GM18873 (cell line): ENCODE measurements at regions not wholly inside any gene's neighbourhood (a gene's known extent, or its start where the extent isn't known, plus 50 kb on each side); places are given as distances from the start of the nearest gene placed in this dataset.

ENCODE experiments used
- ATAC-seq: cut with Tn5 transposase; IDR thresholded peaks from one replicate; pipeline ENCODE4 v1.9.1; 2021; ENCODE audit warnings: mild to moderate bottlenecking, moderate library complexity, moderate number of reproducible peaks; ENCODE audit not compliant: unreplicated experiment, low FRiP score

- no peak for ATAC-seq
These were observed 806.3 kb upstream of the ARPP21 start for GRCh38 chr3:34832865-34833508.

DNA sequence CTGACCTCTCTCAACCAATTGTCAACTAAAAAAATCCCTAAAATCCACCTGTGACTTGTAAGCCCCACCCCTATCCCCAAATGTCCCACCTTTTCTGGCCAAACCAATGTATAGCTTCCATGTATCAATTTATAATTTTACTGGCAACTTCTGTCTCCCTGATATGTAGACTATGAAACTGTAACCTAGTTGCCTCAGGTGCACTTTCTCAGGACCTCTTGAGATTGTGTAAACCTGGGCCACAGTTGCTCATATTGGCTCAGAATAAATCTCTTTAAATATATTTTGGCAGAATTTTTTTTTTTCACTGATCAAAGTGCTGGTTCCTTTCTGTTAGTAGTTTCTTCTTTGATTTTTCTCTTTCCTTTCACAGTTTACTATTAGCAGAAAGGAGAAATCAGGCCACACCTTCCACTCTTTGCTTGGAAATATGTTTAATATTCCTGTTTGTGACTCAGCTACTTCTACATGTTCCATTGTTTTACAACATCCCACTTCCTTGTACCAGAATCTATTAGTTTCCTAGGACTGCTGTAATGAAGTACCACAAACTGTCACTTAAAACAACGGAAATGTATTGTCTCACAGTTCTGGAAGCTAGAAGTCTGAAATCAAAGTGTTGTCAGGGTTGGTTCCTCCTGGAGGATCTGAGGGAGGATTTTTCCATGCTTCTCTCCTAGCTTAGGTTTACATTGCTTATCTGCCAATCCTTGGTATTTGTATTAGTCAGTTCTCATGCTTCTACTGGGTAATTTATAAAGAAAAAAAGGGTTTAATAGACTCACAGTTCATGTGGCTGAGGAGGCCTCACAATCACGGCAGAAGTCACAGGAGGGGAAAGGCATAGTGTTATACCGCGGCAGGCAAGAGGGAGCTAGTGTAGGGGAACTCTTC is 801.2 kb upstream of the ARPP21 start:
- no peak for ATAC-seq

DNA sequence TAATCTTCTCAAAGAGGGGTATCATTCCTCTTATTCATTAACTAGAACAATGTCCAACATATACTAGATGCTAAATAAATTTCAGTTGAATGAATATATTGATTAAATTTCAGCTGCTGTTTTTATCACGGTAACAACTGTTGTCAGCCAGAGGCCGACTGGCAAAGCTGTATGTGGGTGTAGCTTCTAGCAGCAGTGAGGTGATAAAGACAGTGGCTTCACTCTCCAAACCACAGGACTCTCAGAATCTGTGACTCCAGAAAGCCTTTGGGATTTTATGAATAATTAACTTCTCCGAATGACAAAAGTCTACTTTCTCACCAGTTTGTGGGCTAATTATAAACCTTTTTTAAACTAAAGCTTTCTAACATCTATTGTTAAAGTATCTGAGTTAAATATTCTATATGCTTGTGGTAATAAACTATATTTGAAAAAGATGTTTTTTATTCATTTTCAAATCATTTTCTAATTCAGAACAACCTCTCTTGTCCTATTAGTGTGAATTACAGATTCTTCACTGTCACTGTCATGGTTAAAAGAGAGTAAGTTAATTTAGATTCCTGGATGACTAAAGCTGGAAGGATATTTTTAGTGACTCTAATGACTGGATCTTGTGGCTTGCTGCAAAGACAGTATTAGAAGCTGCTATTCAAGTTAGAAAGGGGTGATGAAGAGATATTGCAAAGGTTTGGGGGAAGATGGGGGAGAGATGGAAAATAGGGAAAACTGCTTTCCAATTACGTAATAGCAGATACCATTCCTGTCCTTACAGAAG is 796.4 kb upstream of the ARPP21 start:
- no peak for ATAC-seq

GRCh38 chr3:34844323-34844620 is 795.1 kb upstream of the ARPP21 start:
- ATAC-seq, result no peak

DNA sequence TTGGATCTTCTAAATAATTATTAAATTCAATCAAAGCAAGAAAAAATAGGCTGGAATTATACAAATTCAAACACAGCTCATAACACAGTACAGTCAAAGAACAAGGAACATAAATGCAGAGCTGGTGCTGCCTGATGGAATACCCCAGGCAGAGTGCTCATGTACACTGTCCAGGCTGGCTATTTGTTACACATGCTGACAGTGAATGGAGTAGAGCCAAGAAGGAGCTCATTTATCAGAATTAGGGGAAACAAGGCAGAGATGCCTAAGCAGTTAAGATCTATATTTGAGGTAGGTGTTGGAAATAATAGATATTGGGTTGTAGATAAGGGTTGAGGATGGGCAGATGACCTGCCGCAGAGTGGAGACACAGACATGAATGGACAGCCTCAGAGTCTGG is 788.2 kb upstream of the ARPP21 start:
- no peak for ATAC-seq

- no peak for ATAC-seq
These were observed 786.4 kb upstream of the ARPP21 start for GRCh38 chr3:34852844-34853439.

GRCh38 chr3:34856081-34856947 is 783.0 kb upstream of the ARPP21 start:
- no peak for ATAC-seq

DNA sequence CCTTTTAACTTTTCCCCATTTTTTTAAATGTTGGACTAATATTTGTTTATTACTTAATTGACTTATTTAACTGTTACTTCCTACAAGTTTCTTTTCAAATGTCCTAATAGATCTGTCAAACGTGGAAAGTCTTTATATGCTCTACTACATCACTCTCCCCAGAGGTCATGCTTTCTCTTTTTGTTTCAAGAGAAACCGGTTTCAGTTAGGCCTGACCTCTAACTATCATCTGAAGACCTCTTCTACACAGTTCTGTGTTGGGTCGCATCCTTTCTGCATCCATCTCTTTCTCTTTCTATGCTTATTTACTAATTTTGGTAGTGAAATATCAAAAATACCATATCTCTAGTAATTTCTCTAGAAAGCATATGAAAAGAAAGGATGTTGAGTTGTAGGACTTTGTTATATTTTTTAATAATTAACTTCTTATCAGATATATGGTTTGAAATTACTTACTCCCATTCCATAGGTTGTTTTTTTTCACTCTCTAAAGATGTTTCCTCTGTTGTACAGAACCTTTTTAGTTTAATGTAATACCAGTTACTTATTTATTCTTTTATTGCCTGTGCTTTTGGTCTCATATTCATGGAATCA is 781.2 kb upstream of the ARPP21 start:
- no peak for ATAC-seq

DNA sequence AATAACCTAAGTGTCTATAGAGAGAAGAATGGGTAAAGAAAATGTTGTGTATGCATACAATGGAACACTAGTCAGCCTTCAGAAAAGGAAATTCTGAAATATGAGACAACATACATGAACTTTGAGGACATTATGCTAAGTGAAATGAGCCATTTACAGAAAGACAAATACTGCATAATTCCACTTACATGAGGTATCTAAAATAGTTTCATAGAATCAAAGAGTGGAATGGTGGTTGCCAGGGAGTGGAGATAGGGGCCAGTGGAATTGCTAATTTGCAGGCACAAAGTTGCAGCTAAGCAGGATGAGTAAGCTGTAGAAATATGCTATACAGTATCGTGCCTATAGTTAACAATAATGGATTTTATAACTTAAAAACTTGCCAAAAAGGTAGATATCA is 779.6 kb upstream of the ARPP21 start:
- no peak for ATAC-seq

- no peak for ATAC-seq
These were observed 776.9 kb upstream of the ARPP21 start for GRCh38 chr3:34862456-34862855.

DNA sequence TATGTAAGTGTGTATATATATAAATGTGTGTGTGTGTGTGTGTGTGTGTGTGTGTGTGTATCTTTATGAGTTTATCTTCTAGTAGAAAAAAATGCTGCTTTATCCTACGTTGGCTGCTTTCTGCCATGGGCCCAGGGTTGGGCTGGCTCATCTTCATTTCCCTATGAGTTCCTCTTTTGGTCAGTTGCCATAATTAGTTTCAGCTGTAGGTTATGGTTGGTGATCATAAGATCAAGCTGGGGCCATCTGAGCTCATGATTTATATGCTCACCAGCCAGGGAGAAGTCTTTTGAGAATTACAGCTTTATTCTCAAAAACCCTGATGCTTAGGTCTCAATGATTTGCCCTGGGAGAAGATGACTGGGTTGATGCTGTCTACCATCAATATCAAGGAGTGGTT is 775.8 kb upstream of the ARPP21 start:
- no peak for ATAC-seq

- ATAC-seq, result no peak
These were observed 775.3 kb upstream of the ARPP21 start for GRCh38 chr3:34864011-34864410.

GRCh38 chr3:34865346-34865745 is 774.0 kb upstream of the ARPP21 start:
- ATAC-seq, result no peak

GRCh38 chr3:34868935-34869334 is 770.4 kb upstream of the ARPP21 start:
- ATAC-seq, result no peak

- no peak for ATAC-seq
These were observed 769.6 kb upstream of the ARPP21 start for GRCh38 chr3:34869696-34870095.

- ATAC-seq, result no peak
These were observed 766.9 kb upstream of the ARPP21 start for GRCh38 chr3:34872406-34872805.

DNA sequence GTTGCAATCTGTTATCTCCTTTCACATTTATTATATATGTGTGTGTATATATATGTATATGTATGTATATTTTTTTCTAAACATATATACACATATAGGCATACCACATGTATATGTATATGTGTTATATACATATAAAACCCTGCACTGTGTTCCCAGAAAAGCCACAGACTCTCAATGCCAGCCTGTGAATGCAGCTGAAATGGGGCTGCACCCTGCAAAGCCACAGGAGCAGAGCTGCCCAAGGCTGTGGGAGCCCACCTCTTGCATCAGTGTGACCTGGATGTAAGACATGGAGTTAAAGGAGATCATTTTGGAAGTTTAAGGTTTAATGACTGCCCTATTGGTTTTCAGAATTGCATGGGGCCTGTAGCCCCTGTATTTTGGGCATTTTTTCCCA is 762.3 kb upstream of the ARPP21 start:
- no peak for ATAC-seq

GRCh38 chr3:34878488-34878887 is 760.8 kb upstream of the ARPP21 start:
- ATAC-seq, result no peak

GRCh38 chr3:34881026-34881425 is 758.3 kb upstream of the ARPP21 start:
- ATAC-seq, result no peak

GRCh38 chr3:34882764-34883163 is 756.6 kb upstream of the ARPP21 start:
- no peak for ATAC-seq
